ENCODE measurements at regions not wholly inside any gene's neighbourhood (a gene's known extent, or its start where the extent isn't known, plus 50 kb on each side); places are given as distances from the start of the nearest gene placed in this dataset.

GRCh38 chr13:76226941-76227340 is 590.8 kb downstream of the LMO7 start:
- TF ChIP-seq POLR2A (IDR thresholded peaks at IDR 0.05) (no peak), CTCF (IDR thresholded peaks at IDR 0.05) (no peak)

All from Peyer's patch (tissue), 4 donors.